HG02678 (cell line): ENCODE measurements at regions not wholly inside any gene's neighbourhood (a gene's known extent, or its start where the extent isn't known, plus 50 kb on each side); places are given as distances from the start of the nearest gene placed in this dataset.
"Not testable (repeated sequence)": the region's sequence is repeated elsewhere in the genome, so short reads cannot be mapped to it uniquely, and the experiment has no call there.

ENCODE experiments used
- ATAC-seq: cut with Tn5 transposase; IDR thresholded peaks from one replicate; pipeline ENCODE4 v1.9.1; 2021; ENCODE audit warnings: mild to moderate bottlenecking, moderate library complexity; ENCODE audit not compliant: unreplicated experiment

DNA sequence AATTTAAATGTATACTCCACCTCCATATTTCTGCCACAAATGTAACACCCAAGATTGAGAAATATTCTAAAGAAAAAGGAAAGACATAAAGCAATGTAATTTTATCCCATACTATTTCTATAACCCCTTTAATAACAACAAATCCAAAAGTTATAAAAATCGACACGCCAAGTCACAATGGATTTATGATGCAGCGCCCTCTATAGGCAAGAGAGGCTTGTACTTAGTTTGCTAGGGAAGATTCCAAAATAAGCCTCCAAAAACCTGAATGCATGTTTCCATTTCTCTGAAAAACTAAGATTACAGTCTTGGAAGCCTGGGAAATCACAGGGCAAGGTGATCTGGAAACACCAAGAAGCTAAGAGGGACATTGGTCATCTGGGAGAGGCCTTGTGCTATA, 1389.3 kb downstream of the CDY2B start:
- ATAC-seq = no peak

- ATAC-seq = no peak
Measured at GRCh38 chrY:16486696-16487215, 1393.3 kb downstream of the CDY2B start.

GRCh38 chrY:16480031-16480430, 1400.0 kb downstream of the CDY2B start:
- ATAC-seq = no peak

DNA sequence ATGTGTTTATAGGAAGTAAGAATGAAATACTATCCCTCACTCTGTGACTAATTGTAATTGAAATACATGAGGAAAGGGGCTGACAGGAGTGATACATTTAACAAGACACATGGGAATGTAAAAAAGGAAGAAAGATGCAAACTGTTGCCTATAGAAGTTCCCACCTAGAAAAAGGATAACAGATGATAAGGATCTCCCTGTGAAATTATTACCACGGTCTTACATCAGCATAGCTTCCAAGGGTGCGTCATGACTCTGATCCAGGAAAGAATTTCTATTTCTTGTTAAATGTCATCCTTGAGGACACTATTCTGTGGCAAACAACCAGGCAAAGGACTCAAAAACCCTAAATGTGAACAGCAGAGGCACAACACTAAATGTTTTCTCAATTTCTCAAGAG, 1406.0 kb downstream of the CDY2B start:
- no peak for ATAC-seq

DNA sequence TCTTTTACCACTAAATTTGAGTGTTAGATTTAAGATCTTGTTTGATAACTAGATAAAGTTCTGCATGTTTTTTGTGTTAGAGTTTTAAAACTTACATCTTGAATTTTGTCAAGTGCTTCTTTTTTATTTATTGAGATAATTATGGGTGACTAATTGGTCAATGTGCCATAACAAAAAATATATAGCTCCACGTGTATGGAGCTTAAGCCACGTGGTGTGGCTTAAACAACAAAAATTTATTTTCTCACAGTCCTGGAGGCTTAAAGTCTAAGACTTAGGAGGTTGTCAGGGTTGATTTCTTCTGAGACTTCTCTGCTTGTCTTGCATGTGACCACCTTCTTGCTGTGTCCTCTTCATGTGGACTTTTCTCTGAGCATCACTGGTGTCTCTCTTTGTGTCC, 1425.2 kb downstream of the CDY2B start:
- ATAC-seq = no peak

DNA sequence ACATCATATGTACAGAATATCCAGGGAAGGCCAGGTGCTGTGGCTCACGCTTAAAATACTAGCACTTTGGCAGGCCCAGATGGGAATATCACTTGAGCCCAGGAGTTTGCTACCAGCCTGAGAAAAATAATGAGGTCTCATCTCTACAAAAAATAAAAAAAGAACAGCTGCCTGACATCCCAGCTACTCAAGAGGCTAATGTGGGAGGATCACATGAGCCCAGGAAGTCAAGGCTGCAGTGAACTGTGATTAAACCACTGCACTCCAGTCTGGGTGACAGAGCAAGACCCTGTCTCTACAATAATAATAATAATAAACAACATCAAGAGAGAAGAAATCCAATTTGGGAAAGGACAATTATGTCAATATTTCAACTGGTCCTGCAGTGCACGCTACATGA, 1433.9 kb downstream of the CDY2B start:
- no peak for ATAC-seq

GRCh38 chrY:16409206-16409923, 1470.7 kb downstream of the CDY2B start:
- not testable (repeated sequence) for ATAC-seq

- ATAC-seq = not testable (repeated sequence)
Measured at GRCh38 chrY:16379458-16379857, 1500.6 kb downstream of the CDY2B start.

DNA sequence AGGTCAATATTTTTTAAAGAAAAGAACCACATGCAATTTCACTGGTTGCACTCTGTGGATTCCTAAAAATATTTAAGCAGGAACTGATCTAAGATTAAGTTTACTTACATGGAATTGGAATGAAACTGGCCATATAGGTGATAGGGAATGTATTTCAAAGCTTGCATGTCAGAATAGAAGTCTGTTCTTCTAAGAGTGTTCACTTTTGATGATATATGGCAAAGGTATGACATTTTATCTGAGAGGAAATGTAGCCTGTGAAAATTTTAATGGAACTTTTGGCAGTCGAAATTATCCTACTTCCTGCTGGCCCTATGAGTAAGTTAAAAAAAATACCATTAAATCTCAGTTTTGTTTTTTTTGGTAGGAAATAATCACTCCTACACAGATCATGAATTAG, 1538.4 kb downstream of the CDY2B start:
- not testable (repeated sequence) for ATAC-seq

DNA sequence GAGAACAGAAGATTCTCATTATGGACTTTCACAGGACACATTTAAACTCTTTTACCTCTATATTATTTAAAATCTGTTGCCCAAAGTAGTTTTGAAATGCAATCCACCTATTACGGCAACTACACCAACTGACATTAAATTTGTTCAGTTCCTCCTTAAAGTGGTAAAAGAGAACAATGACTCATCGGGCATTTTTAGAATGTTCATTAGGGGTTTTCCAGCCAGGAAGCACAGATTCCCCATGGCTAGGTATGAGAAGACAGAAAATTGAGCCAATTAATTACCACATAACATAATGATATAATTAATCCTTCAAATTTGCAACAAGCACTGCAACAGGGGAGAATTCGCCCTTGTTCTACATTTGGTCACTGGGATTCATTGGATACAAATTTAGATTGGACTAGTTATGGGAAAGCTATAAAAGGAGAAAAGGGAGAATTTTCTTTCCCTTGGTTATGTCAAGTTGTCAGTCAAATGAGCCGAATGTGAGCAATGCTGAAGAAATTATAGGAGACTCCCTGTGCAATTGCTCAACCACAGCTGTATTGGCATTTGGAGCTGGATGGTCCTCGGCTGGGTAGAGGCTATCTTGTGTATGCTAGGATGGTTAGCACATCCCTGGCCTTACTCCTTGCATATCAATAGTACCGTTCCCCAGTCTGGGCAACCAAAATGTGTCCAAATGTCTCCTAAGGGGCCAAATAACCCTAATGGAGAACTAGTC, 1549.8 kb downstream of the CDY2B start:
- ATAC-seq = not testable (repeated sequence)

DNA sequence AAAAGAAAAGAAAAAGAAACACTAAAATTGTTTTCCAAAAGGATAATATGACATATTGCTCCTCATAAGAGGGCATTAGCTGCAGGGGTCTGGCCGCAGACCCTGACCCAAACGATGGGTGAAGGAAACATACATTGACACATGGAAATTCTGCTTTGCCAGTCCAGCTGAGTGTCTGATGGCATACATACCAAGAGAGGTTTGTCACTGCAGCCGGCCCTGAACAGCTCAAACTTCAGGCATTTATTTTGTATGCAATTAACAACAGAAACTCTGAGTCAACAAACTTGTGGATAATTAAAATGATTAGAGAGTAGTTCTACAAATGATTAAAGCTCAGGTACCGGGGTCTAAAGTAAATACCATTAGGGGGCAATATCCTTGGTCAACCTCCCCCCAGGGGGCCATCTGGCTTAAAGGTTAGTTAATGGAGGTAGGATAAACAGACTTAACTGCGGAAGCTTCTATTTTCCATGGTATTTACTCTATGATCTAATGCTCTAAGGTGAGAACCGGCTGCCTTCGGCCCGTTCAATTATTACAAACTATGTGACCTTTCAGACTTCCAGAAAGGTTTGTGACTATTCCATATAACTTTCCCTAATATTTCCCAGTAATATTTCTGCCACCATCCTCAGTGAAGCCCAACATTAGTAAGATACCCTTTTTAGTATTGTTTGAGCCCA, 1550.7 kb downstream of the CDY2B start:
- not testable (repeated sequence) for ATAC-seq
